Ectodermal cell (in vitro differentiated cells): ENCODE measurements at regions not wholly inside any gene's neighbourhood (a gene's known extent, or its start where the extent isn't known, plus 50 kb on each side); places are given as distances from the start of the nearest gene placed in this dataset.

ENCODE experiments used
- H3K27ac ChIP-seq: 2 replicates; pipeline ENCODE4 v1.7.0; 2013; ENCODE audit warnings: mild to moderate bottlenecking, low read depth, low read length; ENCODE audit not compliant: insufficient read depth, poor library complexity, severe bottlenecking
- H3K27me3 ChIP-seq: 2 replicates; pipeline ENCODE4 v1.7.0; 2013; ENCODE audit warnings: mild to moderate bottlenecking, low read length; ENCODE audit not compliant: insufficient read depth, control insufficient read depth, poor library complexity, severe bottlenecking
- H3K36me3 ChIP-seq: one replicate; pipeline ENCODE4 v1.7.0; 2013; ENCODE audit warnings: low read length; ENCODE audit not compliant: control insufficient read depth, insufficient read depth
- H3K4me1 ChIP-seq: one replicate; pipeline ENCODE4 v1.7.0; 2013; ENCODE audit warnings: low read length; ENCODE audit not compliant: control insufficient read depth, insufficient read depth
- H3K4me3 ChIP-seq: 2 replicates; pipeline ENCODE4 v1.7.0; 2013; ENCODE audit warnings: low read depth, low read length, control low read depth; ENCODE audit not compliant: insufficient read depth
- H3K9me3 ChIP-seq: 2 replicates; pipeline ENCODE4 v1.7.0; 2013; ENCODE audit warnings: mild to moderate bottlenecking, low read length, moderate library complexity; ENCODE audit not compliant: control insufficient read depth
- WGBS, 2 experiments: methylation state at CpG; one replicate each; pipeline ENCODE4 v1.1.7; 2013; ENCODE audit warnings: missing lambda C conversion rate in 2 of 2; 5-methylcytosine and 5-hydroxymethylcytosine counted together

- 70 to 71% methylated on average over 10 to 11 of the region's 11 CpGs for WGBS, 2 experiments
- no peak overlapping the region for H3K4me3 ChIP-seq
Measured at GRCh38 chr2:221100467-221101089, 471.5 kb downstream of the EPHA4 start.

DNA sequence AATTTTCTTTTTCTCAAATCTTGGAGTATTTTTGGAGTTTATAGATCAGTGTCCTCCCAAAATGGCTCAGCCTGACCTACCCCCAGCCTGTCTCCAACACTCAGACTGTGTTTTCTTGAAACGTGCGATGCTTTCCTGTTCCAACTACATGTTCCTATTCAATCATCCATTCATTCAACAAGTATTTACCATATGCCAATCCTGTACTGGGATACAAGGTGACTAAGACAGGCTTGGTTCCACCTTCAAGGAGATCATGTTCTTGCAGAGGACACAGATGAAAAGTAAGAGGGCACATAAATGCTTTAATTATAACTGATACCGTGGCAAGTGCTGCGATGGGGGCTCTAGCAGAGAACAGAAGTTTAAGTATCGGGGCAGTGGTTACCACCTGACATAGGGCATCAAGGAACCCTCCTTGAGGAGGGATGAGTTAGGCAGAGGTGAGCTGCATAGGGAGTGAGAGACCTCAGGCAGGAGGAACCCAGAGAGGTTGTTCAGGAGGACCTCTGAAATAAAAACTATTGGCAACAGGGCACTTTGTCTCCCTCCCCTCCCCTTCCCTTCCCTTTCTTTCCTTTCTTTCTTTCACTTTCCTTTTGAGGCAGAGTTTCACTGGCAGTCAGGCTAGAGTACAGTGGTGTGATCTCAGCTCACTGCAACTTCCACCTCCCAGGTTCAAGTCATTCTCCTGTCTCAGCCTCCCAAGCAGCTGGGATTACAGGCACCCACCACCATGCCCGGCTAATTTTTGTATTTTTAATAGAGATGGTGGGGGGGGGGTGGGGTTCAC, 469.0 kb downstream of the EPHA4 start:
- no peaks in the 10 kb centered on the region for H3K9me3 ChIP-seq
- 94 to 95% methylated on average over 5 of the region's 6 CpGs for WGBS, 2 experiments
- H3K4me1 ChIP-seq: peaks cover 6% of the 10 kb centered on the region
- no peaks in the 10 kb centered on the region for H3K27me3 ChIP-seq
- no peaks in the 10 kb centered on the region for H3K36me3 ChIP-seq
- H3K4me3 ChIP-seq: no peak overlapping the region
- H3K27ac ChIP-seq: no peak overlapping the region

More at GRCh38 chr2:221100467-221101089, 471.5 kb downstream of the EPHA4 start:
- peaks cover 10% of the 10 kb centered on the region for H3K4me1 ChIP-seq
- no peak overlapping the region for H3K27ac ChIP-seq
- no peaks in the 10 kb centered on the region for H3K36me3 ChIP-seq
- no peaks in the 10 kb centered on the region for H3K9me3 ChIP-seq
- H3K27me3 ChIP-seq: no peaks in the 10 kb centered on the region

DNA sequence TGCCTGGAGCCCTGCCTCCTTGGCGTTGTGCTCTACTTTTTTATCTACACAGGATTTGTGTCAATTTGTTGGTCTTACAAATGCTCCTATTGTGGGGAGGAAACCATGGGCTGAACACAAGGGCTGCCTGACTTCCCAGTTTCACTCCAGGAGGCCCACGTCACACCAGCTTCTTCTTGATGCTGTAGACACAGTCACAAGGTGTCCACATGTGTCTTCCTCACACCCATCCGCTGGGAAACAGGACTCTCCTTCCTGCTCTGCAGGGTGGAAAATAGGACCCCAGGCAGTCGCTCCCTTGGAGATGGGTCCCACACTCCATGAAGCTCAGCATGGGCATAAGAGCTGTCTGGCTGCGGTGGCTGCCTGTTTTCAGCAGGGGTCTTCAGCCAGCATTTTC, 468.2 kb downstream of the EPHA4 start:
- H3K36me3 ChIP-seq: no peaks in the 10 kb centered on the region
- no peak overlapping the region for H3K4me3 ChIP-seq
- H3K27ac ChIP-seq: no peak overlapping the region
- WGBS, 2 experiments: 88 to 91% methylated on average over 5 of the region's 5 CpGs
- no peaks in the 10 kb centered on the region for H3K27me3 ChIP-seq
- H3K9me3 ChIP-seq: no peaks in the 10 kb centered on the region
- peaks cover 6% of the 10 kb centered on the region for H3K4me1 ChIP-seq

GRCh38 chr2:221104361-221104811, 467.7 kb downstream of the EPHA4 start:
- H3K4me1 ChIP-seq: peaks cover 6% of the 10 kb centered on the region
- H3K27me3 ChIP-seq: no peaks in the 10 kb centered on the region
- no peaks in the 10 kb centered on the region for H3K36me3 ChIP-seq
- no peak overlapping the region for H3K4me3 ChIP-seq
- H3K9me3 ChIP-seq: no peaks in the 10 kb centered on the region
- no peak overlapping the region for H3K27ac ChIP-seq
- 77 to 78% methylated on average over 12 of the region's 12 CpGs for WGBS, 2 experiments

GRCh38 chr2:221106241-221106640, 465.9 kb downstream of the EPHA4 start:
- peaks cover 6% of the 10 kb centered on the region for H3K4me1 ChIP-seq
- no peak overlapping the region for H3K27ac ChIP-seq
- no peak overlapping the region for H3K4me3 ChIP-seq
- H3K27me3 ChIP-seq: no peaks in the 10 kb centered on the region
- no peaks in the 10 kb centered on the region for H3K9me3 ChIP-seq
- 78 to 86% methylated on average over 1 to 2 of the region's 3 CpGs for WGBS, 2 experiments
- no peaks in the 10 kb centered on the region for H3K36me3 ChIP-seq

- Histone ChIP-seq H3K4me3 (no peak overlapping the region), H3K36me3 (no peaks in the 10 kb centered on the region), H3K27me3 (no peaks in the 10 kb centered on the region), H3K27ac (no peak overlapping the region), H3K9me3 (no peaks in the 10 kb centered on the region), H3K4me1 (peaks cover 6% of the 10 kb centered on the region)
- WGBS, 2 experiments: no CpG with 5 or more reads among the region's 1 CpG
Measured at GRCh38 chr2:221107424-221107823, 464.7 kb downstream of the EPHA4 start.

GRCh38 chr2:221109552-221109951, 462.6 kb downstream of the EPHA4 start:
- Histone ChIP-seq H3K9me3 (no peaks in the 10 kb centered on the region), H3K27ac (no peak overlapping the region), H3K4me1 (no peaks in the 10 kb centered on the region), H3K27me3 (no peaks in the 10 kb centered on the region), H3K36me3 (no peaks in the 10 kb centered on the region), H3K4me3 (no peak overlapping the region)

GRCh38 chr2:221111739-221112138, 460.4 kb downstream of the EPHA4 start:
- no peak overlapping the region for H3K4me3 ChIP-seq
- no peaks in the 10 kb centered on the region for H3K4me1 ChIP-seq
- H3K27ac ChIP-seq: no peak overlapping the region
- 95 to 96% methylated on average over 4 of the region's 4 CpGs for WGBS, 2 experiments
- no peaks in the 10 kb centered on the region for H3K36me3 ChIP-seq
- no peaks in the 10 kb centered on the region for H3K27me3 ChIP-seq
- H3K9me3 ChIP-seq: no peaks in the 10 kb centered on the region

DNA sequence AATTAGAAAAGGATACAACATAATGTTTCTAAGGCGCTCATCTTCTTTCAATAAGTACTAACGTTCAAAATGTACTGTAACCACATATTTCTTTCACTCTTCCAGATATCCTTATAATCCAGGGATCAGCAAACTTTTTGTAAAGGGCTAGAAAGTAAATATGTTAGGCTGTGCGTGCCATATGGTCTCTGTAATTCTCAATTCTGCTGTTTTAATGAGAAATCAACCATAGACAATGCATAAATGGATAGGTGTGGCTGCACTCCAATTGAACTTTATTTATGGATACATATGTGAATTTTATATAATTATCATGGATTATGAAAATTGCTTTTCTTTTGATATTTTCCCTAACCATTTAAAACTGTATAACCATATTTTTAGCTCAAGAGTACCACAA, 459.4 kb downstream of the EPHA4 start:
- Histone ChIP-seq H3K36me3 (no peaks in the 10 kb centered on the region), H3K9me3 (no peaks in the 10 kb centered on the region), H3K4me3 (no peak overlapping the region), H3K27ac (no peak overlapping the region), H3K4me1 (no peaks in the 10 kb centered on the region), H3K27me3 (no peaks in the 10 kb centered on the region)
- 57 to 81% methylated on average over 1 to 3 of the region's 3 CpGs for WGBS, 2 experiments

DNA sequence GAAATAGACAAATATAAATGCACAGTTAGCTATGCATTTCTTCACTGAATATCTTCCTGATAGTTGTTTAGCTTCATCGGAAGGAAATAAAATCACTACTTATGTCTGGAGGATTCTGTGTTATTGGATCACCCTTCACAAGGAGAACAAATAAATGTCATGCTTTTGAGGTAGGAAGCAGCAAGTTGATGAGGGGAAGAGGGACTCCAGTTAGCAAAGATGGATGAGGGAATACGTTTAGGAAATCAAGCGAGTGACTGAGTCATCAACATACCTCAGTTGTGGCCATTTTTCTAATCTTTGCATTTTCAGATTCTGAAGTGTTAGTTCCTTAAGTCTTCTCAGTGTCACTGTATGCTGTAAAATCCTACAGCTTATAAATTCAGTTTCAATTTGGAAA, 456.2 kb downstream of the EPHA4 start:
- no peaks in the 10 kb centered on the region for H3K9me3 ChIP-seq
- no peaks in the 10 kb centered on the region for H3K36me3 ChIP-seq

More for the DNA sequence above, 456.2 kb downstream of the EPHA4 start:
- 86 to 93% methylated on average over 3 of the region's 3 CpGs for WGBS, 2 experiments
- H3K4me3 ChIP-seq: no peak overlapping the region
- no peaks in the 10 kb centered on the region for H3K4me1 ChIP-seq
- H3K27me3 ChIP-seq: no peaks in the 10 kb centered on the region
- no peak overlapping the region for H3K27ac ChIP-seq
